Nephron (organoid): ENCODE measurements at regions not wholly inside any gene's neighbourhood (a gene's known extent, or its start where the extent isn't known, plus 50 kb on each side); places are given as distances from the start of the nearest gene placed in this dataset.
A peak's percentile ranks its signal among the peaks of the same experiment; 100 is the strongest.

ENCODE experiments used
- H3K27ac Mint-ChIP-seq, 3 experiments: 2 replicates each; pipeline ENCODE4 v1.8.0; 2020; ENCODE audit warnings: mixed read lengths in 3 of 3, mild to moderate bottlenecking in 2 of 3, moderate library complexity in 1 of 3
- H3K27me3 Mint-ChIP-seq: 2 replicates; pipeline ENCODE4 v1.8.0; 2021; ENCODE audit warnings: low read depth, mild to moderate bottlenecking, moderate library complexity, mixed read lengths
- H3K36me3 Mint-ChIP-seq: 2 replicates; pipeline ENCODE4 v1.8.0; 2020; ENCODE audit warnings: low read depth, mixed read lengths
- H3K4me1 Mint-ChIP-seq: 2 replicates; pipeline ENCODE4 v1.8.0; 2020; ENCODE audit warnings: mixed read lengths
- H3K4me3 Mint-ChIP-seq, 3 experiments: 2 replicates each; pipeline ENCODE4 v1.8.0; 2020; ENCODE audit warnings: mild to moderate bottlenecking in 3 of 3, mixed read lengths in 3 of 3, moderate library complexity in 2 of 3
- H3K9me3 Mint-ChIP-seq: 2 replicates; pipeline ENCODE4 v1.8.0; 2020; ENCODE audit warnings: mixed read lengths
- CTCF ChIP-seq, 3 experiments: fragments of 200-600 bp; sonication (generic); IDR thresholded peaks; one replicate each; pipeline ENCODE4 v1.5.0; 2021; ENCODE audit warnings: antibody characterized with exemption in 3 of 3; ENCODE audit not compliant: unreplicated experiment in 3 of 3

- peaks cover 18% of the 10 kb centered on the region for H3K4me1 Mint-ChIP-seq
- no peak overlapping the region for H3K27ac Mint-ChIP-seq
- no peaks in the 10 kb centered on the region for H3K36me3 Mint-ChIP-seq
- H3K4me3 Mint-ChIP-seq, result no peak overlapping the region
- H3K27me3 Mint-ChIP-seq, result peaks cover 4% of the 10 kb centered on the region
- TF ChIP-seq CTCF (IDR thresholded peaks at IDR 0.05; ENCODE audit: unreplicated experiment in 3 of 3), result no peak
- H3K9me3 Mint-ChIP-seq, result no peaks in the 10 kb centered on the region
Observed at GRCh38 chr22:33116841-33117547, 58.8 kb upstream of the SYN3 start.

GRCh38 chr22:33114565-33114964 is 56.4 kb upstream of the SYN3 start:
- Mint-ChIP-seq H3K27me3 (no peaks in the 10 kb centered on the region), H3K4me1 (peaks cover 35% of the 10 kb centered on the region), H3K36me3 (no peaks in the 10 kb centered on the region), H3K4me3 (no peak overlapping the region), H3K9me3 (no peaks in the 10 kb centered on the region), H3K27ac (peak overlapping the region in 1 of 3 experiments; percentile 1)
- TF ChIP-seq CTCF (IDR thresholded peaks at IDR 0.05; ENCODE audit: unreplicated experiment in 3 of 3), result no peak

GRCh38 chr22:33112580-33112979 is 54.4 kb upstream of the SYN3 start:
- no peak overlapping the region for H3K27ac Mint-ChIP-seq
- no peak overlapping the region for H3K4me3 Mint-ChIP-seq
- H3K27me3 Mint-ChIP-seq, result no peaks in the 10 kb centered on the region
- H3K4me1 Mint-ChIP-seq, result peaks cover 37% of the 10 kb centered on the region
- H3K9me3 Mint-ChIP-seq, result no peaks in the 10 kb centered on the region
- TF ChIP-seq CTCF (IDR thresholded peaks at IDR 0.05; ENCODE audit: unreplicated experiment in 3 of 3), result no peak
- no peaks in the 10 kb centered on the region for H3K36me3 Mint-ChIP-seq

GRCh38 chr22:33111491-33111890 is 53.3 kb upstream of the SYN3 start:
- H3K36me3 Mint-ChIP-seq, result no peaks in the 10 kb centered on the region
- no peak overlapping the region for H3K4me3 Mint-ChIP-seq
- no peak for TF ChIP-seq CTCF (IDR thresholded peaks at IDR 0.05; ENCODE audit: unreplicated experiment in 3 of 3)
- H3K9me3 Mint-ChIP-seq, result no peaks in the 10 kb centered on the region
- H3K27me3 Mint-ChIP-seq, result no peaks in the 10 kb centered on the region
- H3K27ac Mint-ChIP-seq, result no peak overlapping the region
- peaks cover 37% of the 10 kb centered on the region for H3K4me1 Mint-ChIP-seq

- peaks cover 37% of the 10 kb centered on the region for H3K4me1 Mint-ChIP-seq
Observed at GRCh38 chr22:33110562-33111163, 52.5 kb upstream of the SYN3 start.

More at GRCh38 chr22:33110562-33111163, 52.5 kb upstream of the SYN3 start:
- H3K36me3 Mint-ChIP-seq, result no peaks in the 10 kb centered on the region
- H3K27ac Mint-ChIP-seq, result no peak overlapping the region
- no peak for TF ChIP-seq CTCF (IDR thresholded peaks at IDR 0.05; ENCODE audit: unreplicated experiment in 3 of 3)
- peaks cover under 1% of the 10 kb centered on the region for H3K27me3 Mint-ChIP-seq
- H3K9me3 Mint-ChIP-seq, result no peaks in the 10 kb centered on the region
- H3K4me3 Mint-ChIP-seq, result no peak overlapping the region
